Mesothelial cell of epicardium (in vitro differentiated cells): ENCODE measurements at regions not wholly inside any gene's neighbourhood (a gene's known extent, or its start where the extent isn't known, plus 50 kb on each side); places are given as distances from the start of the nearest gene placed in this dataset.

ENCODE experiments used
- DNase-seq, 2 experiments: peaks; one replicate each; pipeline ENCODE4 v3.0.0; 2021; ENCODE audit warnings: low spot score in 2 of 2; ENCODE audit not compliant: unreplicated experiment in 2 of 2
- H3K27ac Mint-ChIP-seq: 2 replicates; pipeline ENCODE4 v1.8.0; 2021; ENCODE audit warnings: mixed read lengths
- H3K27me3 Mint-ChIP-seq: 2 replicates; pipeline ENCODE4 v1.8.0; 2021; ENCODE audit warnings: low read depth, mixed read lengths
- H3K36me3 Mint-ChIP-seq: 2 replicates; pipeline ENCODE4 v1.8.0; 2021; ENCODE audit warnings: mixed read lengths
- H3K4me1 Mint-ChIP-seq: 2 replicates; pipeline ENCODE4 v1.8.0; 2021; ENCODE audit warnings: mixed read lengths
- H3K4me3 Mint-ChIP-seq: 2 replicates; pipeline ENCODE4 v1.8.0; 2021; ENCODE audit warnings: mild to moderate bottlenecking, moderate library complexity, mixed read lengths
- H3K9me3 Mint-ChIP-seq: 2 replicates; pipeline ENCODE4 v1.8.0; 2021; ENCODE audit warnings: mixed read lengths
- TF ChIP-seq, protein P1 (sequence below): fragments of 200-600 bp; sonication (generic); IDR thresholded peaks from one replicate; pipeline ENCODE4 v1.5.0; 2021; ENCODE audit warnings: antibody characterized with exemption; ENCODE audit not compliant: unreplicated experiment

DNA sequence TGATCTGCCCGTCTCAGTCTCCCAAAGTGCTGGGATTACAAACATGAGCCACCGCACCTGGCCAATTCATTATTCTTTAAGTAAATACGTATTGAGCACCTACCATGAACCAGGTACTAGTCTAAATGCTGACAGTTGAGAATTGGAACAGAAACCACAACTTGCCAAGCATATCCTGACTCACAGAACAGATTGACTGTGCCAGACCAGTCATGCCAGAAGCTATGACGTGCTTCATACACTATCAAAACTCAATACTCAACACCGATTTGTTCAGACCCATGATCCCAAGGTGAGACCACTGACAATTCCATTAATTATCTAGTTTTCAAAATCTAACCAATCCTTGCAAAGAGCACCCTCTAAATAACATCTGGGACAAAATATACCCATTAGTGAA lies 148.6 kb downstream of the B3GNT2 start:
- H3K27me3 Mint-ChIP-seq, result no peaks in the 10 kb centered on the region
- no peak overlapping the region for H3K4me3 Mint-ChIP-seq
- no peaks in the 10 kb centered on the region for H3K36me3 Mint-ChIP-seq
- H3K27ac Mint-ChIP-seq, result no peak overlapping the region
- no peaks in the 10 kb centered on the region for H3K9me3 Mint-ChIP-seq
- H3K4me1 Mint-ChIP-seq, result peaks cover 12% of the 10 kb centered on the region
- no peak for DNase-seq
- TF ChIP-seq, protein P1, sequence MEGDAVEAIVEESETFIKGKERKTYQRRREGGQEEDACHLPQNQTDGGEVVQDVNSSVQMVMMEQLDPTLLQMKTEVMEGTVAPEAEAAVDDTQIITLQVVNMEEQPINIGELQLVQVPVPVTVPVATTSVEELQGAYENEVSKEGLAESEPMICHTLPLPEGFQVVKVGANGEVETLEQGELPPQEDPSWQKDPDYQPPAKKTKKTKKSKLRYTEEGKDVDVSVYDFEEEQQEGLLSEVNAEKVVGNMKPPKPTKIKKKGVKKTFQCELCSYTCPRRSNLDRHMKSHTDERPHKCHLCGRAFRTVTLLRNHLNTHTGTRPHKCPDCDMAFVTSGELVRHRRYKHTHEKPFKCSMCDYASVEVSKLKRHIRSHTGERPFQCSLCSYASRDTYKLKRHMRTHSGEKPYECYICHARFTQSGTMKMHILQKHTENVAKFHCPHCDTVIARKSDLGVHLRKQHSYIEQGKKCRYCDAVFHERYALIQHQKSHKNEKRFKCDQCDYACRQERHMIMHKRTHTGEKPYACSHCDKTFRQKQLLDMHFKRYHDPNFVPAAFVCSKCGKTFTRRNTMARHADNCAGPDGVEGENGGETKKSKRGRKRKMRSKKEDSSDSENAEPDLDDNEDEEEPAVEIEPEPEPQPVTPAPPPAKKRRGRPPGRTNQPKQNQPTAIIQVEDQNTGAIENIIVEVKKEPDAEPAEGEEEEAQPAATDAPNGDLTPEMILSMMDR, result no peak

DNA sequence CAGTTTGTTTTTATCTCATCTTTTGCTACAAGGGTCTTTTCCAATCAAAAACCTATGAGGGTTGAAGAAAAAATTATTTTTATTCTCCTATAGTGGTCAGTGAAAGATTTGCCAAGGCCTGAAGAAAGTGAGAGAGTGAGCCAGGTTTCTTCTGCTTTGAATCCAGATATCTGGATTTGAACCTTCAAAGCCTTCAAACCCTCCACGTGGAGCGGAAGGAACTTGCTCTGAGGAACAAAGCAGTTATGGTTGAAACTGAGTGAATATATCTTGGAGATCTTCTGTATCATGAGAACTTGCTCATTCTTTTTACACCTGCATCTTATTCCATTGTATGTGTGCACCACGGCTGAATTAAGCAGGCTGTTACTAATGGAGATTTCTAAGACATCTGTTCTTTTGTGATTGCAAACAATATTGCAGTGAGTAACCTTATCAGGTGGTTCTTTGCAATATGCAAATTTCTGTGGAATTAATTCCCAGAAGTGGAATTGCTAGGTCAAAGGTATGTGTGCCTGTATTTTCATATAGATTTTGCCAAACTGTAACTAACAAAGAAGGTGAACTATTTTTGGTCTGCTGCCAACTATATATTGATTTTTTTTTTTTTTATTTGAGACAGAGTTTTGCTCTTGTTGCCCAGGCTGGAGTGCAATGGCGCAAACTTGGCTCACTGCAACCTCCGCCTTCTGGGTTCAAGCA lies 147.9 kb downstream of the B3GNT2 start:
- no peak overlapping the region for H3K27ac Mint-ChIP-seq

DNA sequence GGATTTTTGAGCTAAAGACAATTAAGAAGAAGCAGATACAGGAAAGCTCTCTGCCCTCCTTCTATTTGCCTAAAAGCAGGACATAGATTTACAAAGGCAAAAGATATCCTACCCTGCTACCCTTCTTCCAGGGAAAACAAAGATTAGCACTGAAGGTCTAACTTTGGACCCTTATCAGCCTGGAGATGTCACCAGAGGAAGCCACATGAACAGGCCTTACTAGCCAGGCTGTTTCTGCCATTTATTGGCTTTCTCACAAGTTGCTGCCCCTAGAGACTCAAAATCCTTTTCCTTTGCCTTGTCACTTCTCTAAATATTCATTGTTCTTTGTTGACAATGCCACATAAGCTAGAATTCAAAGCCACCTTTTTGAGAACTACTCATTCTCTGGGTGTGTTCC lies 147.3 kb downstream of the B3GNT2 start:
- no peak for DNase-seq
- TF ChIP-seq, protein P1, result no peak
- H3K4me3 Mint-ChIP-seq, result no peak overlapping the region
- H3K27ac Mint-ChIP-seq, result no peak overlapping the region
- H3K9me3 Mint-ChIP-seq, result no peaks in the 10 kb centered on the region
- H3K27me3 Mint-ChIP-seq, result no peaks in the 10 kb centered on the region
- H3K36me3 Mint-ChIP-seq, result no peaks in the 10 kb centered on the region
- H3K4me1 Mint-ChIP-seq, result peaks cover 12% of the 10 kb centered on the region

More for the DNA sequence above, 147.9 kb downstream of the B3GNT2 start:
- Mint-ChIP-seq H3K4me3 (no peak overlapping the region), H3K27me3 (no peaks in the 10 kb centered on the region), H3K9me3 (no peaks in the 10 kb centered on the region), H3K36me3 (no peaks in the 10 kb centered on the region), H3K4me1 (peaks cover 12% of the 10 kb centered on the region)
- DNase-seq, result no peak
- TF ChIP-seq, protein P1, result no peak

DNA sequence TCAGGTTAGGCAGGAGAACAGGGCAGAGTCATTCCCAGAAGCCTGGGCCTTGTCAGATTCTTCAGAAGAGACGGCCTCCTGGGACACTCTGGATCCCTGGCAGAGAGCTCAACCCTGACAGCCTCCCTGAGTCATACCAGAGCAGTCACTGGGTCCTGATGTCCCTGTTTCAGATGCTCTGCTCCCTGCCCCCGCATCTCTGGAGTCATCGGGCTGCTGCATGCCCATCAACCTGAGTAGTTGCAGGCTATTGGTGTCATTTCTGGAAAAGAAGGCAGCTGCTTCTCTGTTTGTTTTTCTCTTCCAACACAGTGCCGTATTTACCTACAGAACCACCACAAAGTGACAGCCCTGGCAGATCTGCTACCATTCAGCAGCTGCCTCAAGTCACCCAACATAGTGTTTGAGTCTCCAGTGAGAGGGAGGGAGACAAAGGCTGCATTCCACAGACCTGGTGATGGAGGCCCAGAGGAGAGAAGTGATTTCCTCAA lies 145.1 kb downstream of the B3GNT2 start:
- no peak for DNase-seq
- Mint-ChIP-seq H3K27me3 (no peaks in the 10 kb centered on the region), H3K9me3 (no peaks in the 10 kb centered on the region), H3K4me3 (no peak overlapping the region), H3K4me1 (peaks cover 13% of the 10 kb centered on the region), H3K36me3 (no peaks in the 10 kb centered on the region), H3K27ac (peak overlapping the region; percentile 15)
- TF ChIP-seq, protein P1, result no peak

DNA sequence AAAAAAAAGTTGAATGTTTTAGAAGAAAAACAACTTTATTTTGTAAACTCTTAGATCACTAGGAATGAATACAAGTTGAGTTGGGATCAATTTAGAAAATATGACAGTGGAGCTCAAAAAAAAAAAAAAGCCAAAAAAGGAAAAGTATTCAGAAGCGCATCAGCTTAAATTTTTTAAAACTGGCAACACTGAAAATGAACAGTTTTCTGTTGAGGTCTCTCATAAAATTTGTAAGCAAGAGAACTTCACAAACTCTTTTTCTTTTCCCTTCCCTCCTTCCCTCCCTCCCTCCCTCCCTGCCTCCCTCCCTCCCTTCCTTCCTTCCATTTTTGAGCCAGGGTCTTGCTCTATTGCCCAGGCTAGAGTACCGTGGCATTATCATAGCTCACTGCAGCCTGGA lies 143.9 kb downstream of the B3GNT2 start:
- Mint-ChIP-seq H3K27ac (no peak overlapping the region), H3K36me3 (no peaks in the 10 kb centered on the region), H3K27me3 (no peaks in the 10 kb centered on the region), H3K9me3 (no peaks in the 10 kb centered on the region), H3K4me3 (no peak overlapping the region), H3K4me1 (peaks cover 23% of the 10 kb centered on the region)
- no peak for DNase-seq
- TF ChIP-seq, protein P1, result no peak
